HEK293 (cell line): ENCODE measurements at regions not wholly inside any gene's neighbourhood (a gene's known extent, or its start where the extent isn't known, plus 50 kb on each side); places are given as distances from the start of the nearest gene placed in this dataset.

Source experiments
- ATF2 ChIP-seq: fragments of 450-650 bp; formaldehyde crosslinking; IDR thresholded peaks from 2 replicates; pipeline ENCODE4 v1.5.1; 2016; ENCODE audit warnings: missing biosample characterization, missing genetic modification characterization, low read depth
- CTCF ChIP-seq: fragments of 450-650 bp; formaldehyde crosslinking; IDR thresholded peaks from 2 replicates; pipeline ENCODE4 v1.5.1; 2016; ENCODE audit warnings: missing biosample characterization, missing genetic modification characterization
- KLF16 ChIP-seq: fragments of 450-650 bp; formaldehyde crosslinking; IDR thresholded peaks from 2 replicates; pipeline ENCODE4 v1.5.1; 2017; ENCODE audit warnings: missing biosample characterization, missing genetic modification characterization
- ZNF114 ChIP-seq: fragments of 450-650 bp; formaldehyde crosslinking; IDR thresholded peaks from 2 replicates; pipeline ENCODE4 v1.5.0; 2017; ENCODE audit warnings: missing biosample characterization, missing genetic modification characterization
- ZNF169 ChIP-seq: fragments of 450-650 bp; formaldehyde crosslinking; IDR thresholded peaks from 2 replicates; pipeline ENCODE4 v1.5.1; 2016; ENCODE audit warnings: missing biosample characterization, missing genetic modification characterization
- ZNF391 ChIP-seq: fragments of 450-650 bp; formaldehyde crosslinking; IDR thresholded peaks from 2 replicates; pipeline ENCODE4 v1.5.1; 2016; ENCODE audit warnings: low read depth, missing biosample characterization, missing genetic modification characterization, borderline replicate concordance
- ZNF426 ChIP-seq: fragments of 450-650 bp; formaldehyde crosslinking; IDR thresholded peaks from 2 replicates; pipeline ENCODE4 v1.5.1; 2017; ENCODE audit warnings: missing biosample characterization, missing genetic modification characterization, mild to moderate bottlenecking, inconsistent platforms, moderate library complexity
- ZNF488 ChIP-seq: fragments of 450-650 bp; formaldehyde crosslinking; IDR thresholded peaks from 2 replicates; pipeline ENCODE4 v1.5.1; 2016; ENCODE audit warnings: missing biosample characterization, missing genetic modification characterization
- ZNF530 ChIP-seq: fragments of 450-650 bp; formaldehyde crosslinking; IDR thresholded peaks from 2 replicates; pipeline ENCODE4 v1.5.1; 2016; ENCODE audit warnings: low read depth, missing biosample characterization, missing genetic modification characterization
- ZNF596 ChIP-seq: fragments of 450-650 bp; IDR thresholded peaks from 2 replicates; pipeline ENCODE4 v1.5.0; 2018; ENCODE audit warnings: missing biosample characterization, mild to moderate bottlenecking, missing genetic modification characterization, moderate library complexity
- ZNF621 ChIP-seq: fragments of 450-650 bp; formaldehyde crosslinking; IDR thresholded peaks from 2 replicates; pipeline ENCODE4 v1.5.1; 2017; ENCODE audit warnings: missing biosample characterization, missing genetic modification characterization
- ZNF654 ChIP-seq: fragments of 450-650 bp; formaldehyde crosslinking; IDR thresholded peaks from 2 replicates; pipeline ENCODE4 v1.5.1; 2016; ENCODE audit warnings: low read depth, missing biosample characterization, missing genetic modification characterization
- ZNF776 ChIP-seq: fragments of 450-650 bp; formaldehyde crosslinking; IDR thresholded peaks from 2 replicates; pipeline ENCODE4 v1.5.0; 2017; ENCODE audit warnings: missing biosample characterization, missing genetic modification characterization, borderline replicate concordance

GRCh38 chr7:86926732-86927131 is 132.7 kb downstream of the ELAPOR2 start:
- TF ChIP-seq KLF16 (tag by site-specific recombination) (no peak), CTCF (tag by site-specific recombination) (0 out of 2 replicates have a peak, but pooled peaks have one; percentile 10), ZNF596 (no peak), ZNF488 (tag by site-specific recombination) (no peak), ZNF169 (tag by site-specific recombination) (no peak), ZNF621 (tag by site-specific recombination) (no peak), ZNF114 (no peak), ZNF530 (tag by site-specific recombination) (no peak), ZNF776 (tag by site-specific recombination) (no peak), ATF2 (tag by site-specific recombination) (no peak), ZNF391 (tag by site-specific recombination) (no peak), ZNF426 (tag by site-specific recombination) (no peak), ZNF654 (tag by site-specific recombination) (peak; percentile 70)
